MM.1S (cell line): ENCODE measurements at regions not wholly inside any gene's neighbourhood (a gene's known extent, or its start where the extent isn't known, plus 50 kb on each side); places are given as distances from the start of the nearest gene placed in this dataset.

Source experiments
- DNase-seq: peaks from one replicate; pipeline ENCODE4 v3.0.0-alpha.2; 2015
- H2AFZ ChIP-seq: fragments of 300-600 bp; sonication (generic); 2 replicates; pipeline ENCODE4 v1.6.0; 2016; ENCODE audit warnings: antibody characterized with exemption, low read length
- H3F3A ChIP-seq: fragments of 300-600 bp; sonication (generic); 2 replicates; pipeline ENCODE4 v1.6.1; 2016; ENCODE audit warnings: mild to moderate bottlenecking, antibody characterized with exemption, low read length, moderate library complexity, mixed read lengths; ENCODE audit not compliant: insufficient read depth
- H3K27ac ChIP-seq: fragments of 300-600 bp; sonication (generic); 2 replicates; pipeline ENCODE4 v1.5.1; 2016; ENCODE audit warnings: mild to moderate bottlenecking, low read length
- H3K27me3 ChIP-seq: fragments of 300-600 bp; sonication (generic); replicated peaks from 2 replicates; pipeline ENCODE4 v1.6.0; 2016; ENCODE audit warnings: low read length; ENCODE audit not compliant: insufficient read depth
- H3K36me3 ChIP-seq: fragments of 300-600 bp; sonication (generic); replicated peaks from 2 replicates; pipeline ENCODE4 v1.6.1; 2016; ENCODE audit warnings: mild to moderate bottlenecking, low read length, mixed read lengths; ENCODE audit not compliant: insufficient read depth
- H3K4me1 ChIP-seq: fragments of 300-600 bp; sonication (generic); 2 replicates; pipeline ENCODE4 v1.6.1; 2016; ENCODE audit warnings: low read length, mixed read lengths
- H3K4me2 ChIP-seq: fragments of 300-600 bp; sonication (generic); 2 replicates; pipeline ENCODE4 v1.6.0; 2016; ENCODE audit warnings: low read depth, low read length
- H3K4me3 ChIP-seq: fragments of 300-600 bp; sonication (generic); 2 replicates; pipeline ENCODE4 v1.5.1; 2016; ENCODE audit warnings: low read length, mixed read lengths
- H3K79me2 ChIP-seq: fragments of 300-600 bp; sonication (generic); 2 replicates; pipeline ENCODE4 v1.6.1; 2016; ENCODE audit warnings: mixed run types, low read length, mixed read lengths
- H3K9ac ChIP-seq: fragments of 300-600 bp; sonication (generic); 2 replicates; pipeline ENCODE4 v1.6.1; 2016; ENCODE audit warnings: low read length, mixed read lengths
- H3K9me2 ChIP-seq: fragments of 300-600 bp; sonication (generic); replicated peaks from 2 replicates; pipeline ENCODE4 v1.6.1; 2016; ENCODE audit warnings: mild to moderate bottlenecking, low read length, mixed read lengths; ENCODE audit not compliant: insufficient read depth
- H3K9me3 ChIP-seq: fragments of 300-600 bp; sonication (generic); replicated peaks from 2 replicates; pipeline ENCODE4 v1.6.1; 2016; ENCODE audit warnings: mild to moderate bottlenecking, low read length, mixed read lengths; ENCODE audit not compliant: insufficient read depth
- H4K20me1 ChIP-seq: fragments of 300-600 bp; sonication (generic); 2 replicates; pipeline ENCODE4 v1.6.1; 2016; ENCODE audit warnings: mild to moderate bottlenecking, low read length, moderate library complexity, mixed read lengths; ENCODE audit not compliant: insufficient read depth
- EZH2 ChIP-seq: fragments of 300-600 bp; sonication (generic); optimal IDR thresholded peaks from 2 replicates; pipeline ENCODE3; 2017; ENCODE audit warnings: low read depth, mild to moderate bottlenecking, antibody characterized with exemption, low read length, mixed read lengths
- EZH2phosphoT487 ChIP-seq: fragments of 300-600 bp; sonication (generic); IDR thresholded peaks from 2 replicates; pipeline ENCODE4 v1.6.1; 2018; ENCODE audit warnings: antibody characterized with exemption, low read length
- TF ChIP-seq, protein P1 (sequence below): fragments of 300-600 bp; sonication (generic); IDR thresholded peaks from 2 replicates; pipeline ENCODE4 v1.5.1; 2016; ENCODE audit warnings: antibody characterized with exemption, low read length, mixed read lengths

DNA sequence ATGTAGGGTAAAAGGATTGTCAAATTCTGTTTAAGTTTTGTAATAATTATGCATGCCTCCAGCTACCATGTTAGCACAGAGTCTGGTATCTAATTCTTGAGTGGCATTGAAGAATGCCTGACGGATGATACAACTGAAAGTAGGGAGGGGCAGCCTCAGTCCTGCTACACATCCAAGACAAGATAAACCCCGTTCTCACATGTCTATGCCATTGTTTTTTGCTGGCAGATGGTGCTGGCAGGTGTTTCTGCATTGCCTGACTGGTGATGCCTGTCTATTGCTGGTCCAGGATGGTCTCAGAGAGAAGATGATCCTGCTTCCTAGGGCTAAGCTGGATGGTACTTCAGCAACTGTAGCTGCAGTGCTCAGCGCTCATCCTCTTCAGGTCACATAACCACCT is 245.8 kb upstream of the NAV3 start:
- H3F3A ChIP-seq = no peaks in the 10 kb centered on the region
- H3K9me2 ChIP-seq = no peaks in the 10 kb centered on the region
- H3K4me3 ChIP-seq = no peak overlapping the region
- TF ChIP-seq EZH2phosphoT487 = no peak
- TF ChIP-seq, protein P1, sequence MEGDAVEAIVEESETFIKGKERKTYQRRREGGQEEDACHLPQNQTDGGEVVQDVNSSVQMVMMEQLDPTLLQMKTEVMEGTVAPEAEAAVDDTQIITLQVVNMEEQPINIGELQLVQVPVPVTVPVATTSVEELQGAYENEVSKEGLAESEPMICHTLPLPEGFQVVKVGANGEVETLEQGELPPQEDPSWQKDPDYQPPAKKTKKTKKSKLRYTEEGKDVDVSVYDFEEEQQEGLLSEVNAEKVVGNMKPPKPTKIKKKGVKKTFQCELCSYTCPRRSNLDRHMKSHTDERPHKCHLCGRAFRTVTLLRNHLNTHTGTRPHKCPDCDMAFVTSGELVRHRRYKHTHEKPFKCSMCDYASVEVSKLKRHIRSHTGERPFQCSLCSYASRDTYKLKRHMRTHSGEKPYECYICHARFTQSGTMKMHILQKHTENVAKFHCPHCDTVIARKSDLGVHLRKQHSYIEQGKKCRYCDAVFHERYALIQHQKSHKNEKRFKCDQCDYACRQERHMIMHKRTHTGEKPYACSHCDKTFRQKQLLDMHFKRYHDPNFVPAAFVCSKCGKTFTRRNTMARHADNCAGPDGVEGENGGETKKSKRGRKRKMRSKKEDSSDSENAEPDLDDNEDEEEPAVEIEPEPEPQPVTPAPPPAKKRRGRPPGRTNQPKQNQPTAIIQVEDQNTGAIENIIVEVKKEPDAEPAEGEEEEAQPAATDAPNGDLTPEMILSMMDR = no peak
- no peaks in the 10 kb centered on the region for H3K4me1 ChIP-seq
- no peaks in the 10 kb centered on the region for H3K27me3 ChIP-seq
- no peak overlapping the region for H2AFZ ChIP-seq
- no peak for DNase-seq
- H3K79me2 ChIP-seq = no peaks in the 10 kb centered on the region
- no peak overlapping the region for H3K9ac ChIP-seq
- no peak overlapping the region for H3K4me2 ChIP-seq
- H3K27ac ChIP-seq = no peak overlapping the region
- no peaks in the 10 kb centered on the region for H3K36me3 ChIP-seq
- no peaks in the 10 kb centered on the region for H3K9me3 ChIP-seq
- H4K20me1 ChIP-seq = no peaks in the 10 kb centered on the region

DNA sequence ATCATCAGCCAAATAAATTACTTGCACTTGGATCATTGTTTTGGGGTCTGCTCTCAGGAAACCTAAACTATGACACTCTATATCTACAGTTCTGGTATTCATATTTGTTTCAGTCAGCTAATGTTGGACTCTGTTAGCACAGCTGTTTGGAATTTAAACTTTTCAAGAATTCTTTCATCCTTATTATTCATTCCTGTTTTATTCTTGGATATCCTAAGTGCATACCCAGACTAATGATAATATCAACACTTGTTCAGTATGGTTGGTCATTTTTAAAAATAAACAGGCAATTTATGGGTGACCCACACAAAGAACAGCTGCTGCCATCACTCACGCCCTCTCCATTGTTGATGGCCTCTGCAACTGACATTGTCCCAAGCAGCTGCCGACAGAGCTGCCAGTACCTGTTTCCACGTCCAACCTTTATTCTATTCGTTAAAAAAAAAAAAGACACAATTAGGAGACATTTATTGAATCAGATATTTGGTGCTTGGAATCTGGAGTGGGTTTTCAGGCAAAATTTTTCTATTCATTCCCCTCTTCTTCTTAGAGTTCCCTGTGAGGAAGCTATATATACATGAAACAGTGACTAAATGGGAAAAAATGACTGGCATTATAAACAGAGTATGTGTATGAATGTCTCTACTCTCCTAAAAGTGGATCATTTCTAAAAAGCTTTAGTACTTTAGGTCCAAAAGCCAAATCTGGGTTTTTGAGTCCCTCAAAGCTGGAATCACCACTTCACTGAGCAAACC is 252.1 kb upstream of the NAV3 start:
- H3K36me3 ChIP-seq = no peaks in the 10 kb centered on the region
- no peak for DNase-seq
- no peaks in the 10 kb centered on the region for H4K20me1 ChIP-seq
- 0 out of 2 replicates have a peak, but pooled peaks cover 4% of the 10 kb centered on the region for H3K9me2 ChIP-seq
- no peak overlapping the region for H2AFZ ChIP-seq
- H3K27ac ChIP-seq = no peak overlapping the region
- H3K4me3 ChIP-seq = no peak overlapping the region
- TF ChIP-seq EZH2phosphoT487 = no peak
- TF ChIP-seq EZH2 = no peak
- TF ChIP-seq, protein P1 = no peak
- H3K4me1 ChIP-seq = no peaks in the 10 kb centered on the region
- no peaks in the 10 kb centered on the region for H3K27me3 ChIP-seq
- H3K4me2 ChIP-seq = no peak overlapping the region
- no peak overlapping the region for H3K9ac ChIP-seq
- no peaks in the 10 kb centered on the region for H3F3A ChIP-seq
- no peaks in the 10 kb centered on the region for H3K9me3 ChIP-seq
- no peaks in the 10 kb centered on the region for H3K79me2 ChIP-seq

DNA sequence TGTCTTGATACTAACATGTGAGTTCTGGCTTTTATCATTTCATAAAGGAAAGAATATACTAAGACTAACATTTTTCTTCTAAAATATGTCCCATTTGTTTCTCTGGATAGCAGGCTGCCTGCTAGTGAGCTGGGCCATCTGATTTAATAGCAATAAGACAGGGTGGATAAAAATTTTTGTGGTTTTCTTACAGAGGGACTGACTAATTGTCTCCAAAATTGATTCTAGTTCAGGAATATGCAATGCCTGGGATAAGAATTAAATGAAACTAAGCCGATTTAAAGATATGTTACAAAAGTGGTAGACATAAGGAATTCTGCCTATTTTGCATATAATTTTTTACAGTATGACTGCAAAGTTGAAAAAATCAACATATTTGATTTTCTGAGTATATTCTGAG is 252.9 kb upstream of the NAV3 start:
- no peaks in the 10 kb centered on the region for H3K79me2 ChIP-seq
- no peak overlapping the region for H3K9ac ChIP-seq
- TF ChIP-seq EZH2 = no peak
- H2AFZ ChIP-seq = no peak overlapping the region
- H3K4me1 ChIP-seq = no peaks in the 10 kb centered on the region
- no peak overlapping the region for H3K4me3 ChIP-seq
- H4K20me1 ChIP-seq = no peaks in the 10 kb centered on the region
- H3K27ac ChIP-seq = no peak overlapping the region
- 0 out of 2 replicates have a peak, but pooled peaks cover 4% of the 10 kb centered on the region for H3K9me2 ChIP-seq
- no peaks in the 10 kb centered on the region for H3K36me3 ChIP-seq
- DNase-seq = no peak
- no peaks in the 10 kb centered on the region for H3K27me3 ChIP-seq
- no peaks in the 10 kb centered on the region for H3K9me3 ChIP-seq
- no peaks in the 10 kb centered on the region for H3F3A ChIP-seq
- H3K4me2 ChIP-seq = no peak overlapping the region

DNA sequence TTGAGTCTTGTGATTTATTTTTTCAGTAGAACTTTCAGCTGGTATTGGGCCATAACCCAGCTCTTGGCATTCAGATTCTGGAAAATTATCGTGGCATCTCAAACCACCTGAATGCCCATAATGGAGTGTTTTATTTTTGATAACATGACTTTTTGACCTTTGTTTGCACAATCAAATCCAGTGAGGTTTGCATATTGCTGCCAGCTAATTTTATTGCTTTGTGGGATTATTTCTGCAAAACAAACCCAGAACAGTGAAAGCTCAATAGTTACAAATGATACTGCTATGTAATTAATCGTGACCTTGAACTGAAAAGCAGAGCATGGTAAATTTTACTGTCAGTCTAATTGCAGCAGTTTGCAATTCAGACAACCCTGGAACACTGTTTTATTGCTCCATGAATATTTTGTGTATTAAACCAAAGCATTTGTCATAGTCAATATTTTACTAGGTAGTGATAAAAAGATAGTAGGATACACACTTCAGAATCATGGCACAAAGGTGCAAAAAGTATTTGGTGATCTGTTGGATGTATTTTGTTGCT is 255.2 kb upstream of the NAV3 start:
- H3K4me2 ChIP-seq = no peak overlapping the region
- 0 out of 2 replicates have a peak, but pooled peaks cover 4% of the 10 kb centered on the region for H3K9me2 ChIP-seq
- H3K79me2 ChIP-seq = no peaks in the 10 kb centered on the region
- no peak for DNase-seq
- H4K20me1 ChIP-seq = no peaks in the 10 kb centered on the region
- H3K4me1 ChIP-seq = no peaks in the 10 kb centered on the region
- TF ChIP-seq EZH2phosphoT487 (no peak), EZH2 (no peak)
- TF ChIP-seq, protein P1 = no peak
- no peaks in the 10 kb centered on the region for H3K27me3 ChIP-seq
- H3K9me3 ChIP-seq = no peaks in the 10 kb centered on the region
- no peak overlapping the region for H3K27ac ChIP-seq
- no peak overlapping the region for H3K9ac ChIP-seq
- no peaks in the 10 kb centered on the region for H3K36me3 ChIP-seq
- no peaks in the 10 kb centered on the region for H3F3A ChIP-seq
- H2AFZ ChIP-seq = no peak overlapping the region
- H3K4me3 ChIP-seq = no peak overlapping the region
